ENCODE measurements at regions not wholly inside any gene's neighbourhood (a gene's known extent, or its start where the extent isn't known, plus 50 kb on each side); places are given as distances from the start of the nearest gene placed in this dataset.

- no peak for DNase-seq
Measured at GRCh38 chr3:117322866-117323265, 613.3 kb downstream of the TUSC7 start.

DNA sequence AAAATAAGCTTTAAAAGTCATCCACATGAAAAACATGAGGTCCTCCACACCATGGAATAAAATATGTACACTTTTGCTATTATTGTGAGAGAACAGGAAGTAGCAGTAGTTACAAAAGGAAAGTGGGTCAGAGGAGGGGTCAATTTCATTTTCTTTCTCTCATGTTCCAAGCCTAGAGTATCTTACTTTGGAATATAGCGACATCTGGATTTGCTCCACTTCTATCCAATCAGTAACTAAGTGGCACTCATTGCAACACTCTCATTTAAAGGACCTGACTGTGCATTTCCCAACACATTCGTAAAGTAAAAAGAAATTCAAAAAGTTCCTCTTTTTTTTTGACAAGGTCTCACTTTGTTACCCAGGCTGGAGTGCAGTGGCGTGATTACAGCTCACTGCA, 637.3 kb downstream of the TUSC7 start:
- no peak for DNase-seq

GRCh38 chr3:117348884-117349283, 639.3 kb downstream of the TUSC7 start:
- no peak for DNase-seq

DNA sequence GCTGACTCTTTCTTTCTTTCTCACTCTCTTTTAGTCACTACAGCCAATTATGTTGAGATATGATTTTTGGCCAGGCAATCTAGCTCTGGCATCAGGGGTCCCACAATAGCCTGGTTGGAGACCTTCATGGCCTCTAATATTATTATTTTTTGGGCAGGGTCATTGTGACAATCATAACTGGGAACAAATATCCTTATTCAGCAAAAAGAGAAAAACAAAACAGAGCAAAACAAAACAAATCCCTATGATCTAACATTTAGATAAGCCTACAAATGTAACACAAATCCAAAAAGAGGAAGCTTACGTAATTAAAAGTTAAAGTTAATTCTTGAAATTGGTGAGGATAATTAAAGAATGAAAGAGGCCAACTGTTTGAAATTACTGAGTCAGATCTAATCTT, 640.0 kb downstream of the TUSC7 start:
- DNase-seq: no peak

DNA sequence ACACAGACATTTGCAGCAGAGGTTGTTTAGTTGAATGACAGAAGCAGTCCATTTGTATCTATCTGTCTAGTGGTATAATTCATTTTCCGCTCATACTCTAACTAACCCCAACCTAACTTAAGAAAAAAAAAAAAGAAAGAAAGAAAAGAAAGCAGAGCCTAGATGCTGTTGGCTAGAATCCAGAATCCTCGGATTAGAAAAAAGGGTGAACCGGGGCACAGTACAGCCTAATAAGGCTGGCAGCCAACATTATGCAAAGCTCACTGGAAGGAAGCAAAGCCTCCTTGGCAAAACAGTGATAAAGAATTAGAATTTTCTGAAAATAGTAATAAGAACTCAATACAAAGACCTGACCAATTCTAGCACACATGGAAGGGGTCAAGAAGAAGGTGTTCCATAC, 640.8 kb downstream of the TUSC7 start:
- peak; percentile 14 for DNase-seq

GRCh38 chr3:117355566-117355965, 646.0 kb downstream of the TUSC7 start:
- DNase-seq: peak; percentile 65

- DNase-seq: peak; percentile 77
Measured at GRCh38 chr3:117356091-117356705, 646.6 kb downstream of the TUSC7 start.

DNA sequence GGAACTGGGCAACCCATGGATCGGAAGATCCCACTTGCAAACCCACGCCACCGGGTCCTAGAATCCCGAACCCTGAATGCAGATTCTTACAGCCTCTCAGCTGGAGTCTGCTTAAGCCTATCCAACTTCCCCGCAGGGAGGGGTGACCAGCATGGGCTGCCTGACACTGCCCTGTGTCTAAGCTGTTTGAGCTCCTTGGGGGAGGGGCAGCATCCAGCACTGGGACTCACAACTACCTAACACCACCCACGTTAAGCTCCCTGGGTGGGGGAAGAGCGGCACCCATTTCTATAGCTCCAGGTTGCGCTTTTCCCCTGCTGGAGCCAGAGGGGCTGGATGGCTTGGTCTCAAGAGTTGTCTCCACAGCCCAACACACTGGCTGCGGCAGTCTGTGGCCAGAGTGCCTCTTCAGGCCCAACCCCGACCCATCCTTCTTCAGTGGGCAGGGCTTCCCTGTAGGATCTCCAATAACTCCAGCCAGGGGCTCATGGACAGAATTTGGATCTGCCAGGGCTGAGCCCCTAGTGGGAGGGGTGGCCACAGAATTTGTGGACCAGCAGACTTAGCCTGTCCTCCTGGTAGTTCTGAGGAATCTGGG, 649.2 kb downstream of the TUSC7 start:
- no peak for DNase-seq

GRCh38 chr3:117366574-117366973, 657.0 kb downstream of the TUSC7 start:
- DNase-seq: no peak

GRCh38 chr3:117367861-117368260, 658.3 kb downstream of the TUSC7 start:
- no peak for DNase-seq

- DNase-seq: no peak
Measured at GRCh38 chr3:117380631-117381030, 671.1 kb downstream of the TUSC7 start.

DNA sequence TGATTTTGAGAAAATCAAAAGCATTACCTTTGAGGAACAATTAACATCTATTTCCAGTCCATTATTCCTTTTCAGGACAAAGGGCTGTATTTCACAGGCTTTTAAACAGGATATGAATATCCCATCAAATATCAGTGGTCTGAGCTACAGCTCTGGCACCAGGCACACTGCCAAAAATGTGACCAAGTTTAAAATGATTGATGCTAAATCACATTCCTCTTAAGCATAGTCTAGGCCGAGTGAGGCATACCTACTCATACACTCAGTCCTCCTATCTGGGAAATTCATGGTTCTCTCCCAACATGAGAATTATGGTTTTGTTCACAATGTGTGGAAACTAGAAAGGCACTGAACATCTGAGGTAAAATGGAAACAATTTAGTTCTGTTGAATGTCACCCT, 683.5 kb downstream of the TUSC7 start:
- no peak for DNase-seq

GRCh38 chr3:117398141-117398899, 688.7 kb downstream of the TUSC7 start:
- DNase-seq: peak; percentile 88

- DNase-seq: peak; percentile 37
Measured at GRCh38 chr3:117399311-117400078, 689.9 kb downstream of the TUSC7 start.

DNA sequence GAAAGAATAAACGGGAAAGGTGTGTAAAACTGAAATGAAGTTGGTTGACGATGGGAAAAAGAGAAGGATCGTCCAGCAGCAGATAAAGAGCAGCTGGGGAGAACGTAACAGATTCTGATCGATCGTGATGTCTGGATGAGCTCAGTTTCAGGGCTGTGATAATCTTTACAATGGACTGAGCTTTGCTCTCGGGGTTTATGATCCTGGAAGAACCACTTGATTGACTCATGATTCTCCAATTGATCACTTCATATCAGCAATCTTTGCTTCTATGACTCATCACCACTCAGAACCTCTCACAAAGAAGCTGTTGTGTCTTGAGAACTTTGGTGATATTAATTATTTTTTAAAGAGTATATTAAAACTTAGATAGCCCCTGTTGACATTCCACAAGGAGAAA, 690.7 kb downstream of the TUSC7 start:
- no peak for DNase-seq

DNA sequence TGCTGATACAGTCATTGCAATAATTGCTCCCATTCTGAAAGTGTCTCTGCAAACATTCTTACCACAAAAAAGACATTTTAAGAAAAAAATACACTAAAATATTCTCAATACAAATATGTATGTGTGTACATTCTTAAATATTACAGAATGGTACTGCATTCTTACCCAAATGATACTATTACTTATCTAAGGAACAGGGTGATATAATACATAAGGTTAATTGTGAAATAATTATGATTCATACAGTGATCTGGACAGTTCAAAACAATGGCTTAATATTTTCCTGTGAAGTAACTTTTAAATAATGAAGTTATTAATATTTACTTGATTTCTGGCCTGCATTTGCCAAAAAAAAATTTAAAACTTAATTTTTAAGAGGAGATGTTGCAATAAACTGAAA, 694.6 kb downstream of the TUSC7 start:
- DNase-seq: no peak

- peak; percentile 83 for DNase-seq
Measured at GRCh38 chr3:117404730-117405129, 695.2 kb downstream of the TUSC7 start.

DNA sequence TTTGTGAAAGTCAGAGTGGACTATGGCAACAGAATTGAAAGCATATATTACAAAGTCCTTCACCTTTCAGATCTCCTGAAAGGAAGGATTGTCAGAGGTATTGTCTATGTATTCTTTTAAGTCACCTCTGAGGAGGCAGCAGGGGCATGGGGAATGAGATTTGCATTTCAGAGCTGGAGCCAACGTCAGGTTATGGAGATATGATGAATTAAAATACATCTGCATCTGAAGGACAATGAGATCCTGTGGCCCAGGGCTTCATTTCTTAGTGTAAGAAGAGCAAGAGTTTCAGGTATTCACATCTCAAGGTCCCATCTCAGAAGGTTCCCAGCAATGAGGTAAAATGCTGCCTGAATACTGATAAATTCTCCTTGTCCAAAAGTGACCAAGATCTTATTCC, 695.8 kb downstream of the TUSC7 start:
- no peak for DNase-seq

DNA sequence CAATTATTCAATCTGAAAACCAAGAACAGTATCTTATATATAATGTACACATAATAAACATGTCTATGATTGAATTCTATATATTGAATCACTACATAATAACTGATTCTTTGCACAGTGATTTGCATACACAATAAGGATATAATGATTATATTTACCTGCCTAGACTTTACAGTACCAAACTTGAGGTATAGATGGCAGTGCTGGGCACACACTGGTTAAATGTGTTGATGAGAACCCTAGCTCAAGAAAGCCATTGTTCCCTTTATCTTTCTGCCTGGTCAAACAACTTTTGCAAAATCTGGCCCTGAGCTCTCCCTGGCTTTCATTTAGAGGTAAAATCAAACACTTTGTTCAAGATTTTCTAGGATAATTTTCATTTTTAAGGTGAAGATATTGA, 697.7 kb downstream of the TUSC7 start:
- DNase-seq: peak; percentile 50

DNA sequence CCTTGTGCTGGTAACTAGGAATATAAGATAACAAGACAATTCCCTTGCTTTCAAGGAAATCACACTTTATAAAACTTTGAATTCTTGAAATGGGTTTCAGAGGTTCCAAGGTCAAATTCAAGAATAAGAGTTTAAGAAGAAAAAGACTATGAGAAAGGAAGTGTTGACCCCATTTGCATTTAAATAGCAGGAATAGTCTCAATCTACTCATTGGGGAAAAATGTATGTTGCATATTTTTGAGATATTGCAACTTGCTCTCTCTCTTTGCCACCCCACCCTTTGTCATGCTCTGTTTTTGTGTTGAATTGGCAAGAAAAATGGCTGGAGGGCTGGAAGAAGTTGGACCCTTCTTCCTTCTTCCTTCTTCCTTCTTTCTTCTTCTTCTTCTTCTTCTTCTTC, 699.2 kb downstream of the TUSC7 start:
- no peak for DNase-seq

GRCh38 chr3:117409256-117409655, 699.7 kb downstream of the TUSC7 start:
- no peak for DNase-seq

GRCh38 chr3:117409701-117410459, 700.3 kb downstream of the TUSC7 start:
- DNase-seq: no peak

DNA sequence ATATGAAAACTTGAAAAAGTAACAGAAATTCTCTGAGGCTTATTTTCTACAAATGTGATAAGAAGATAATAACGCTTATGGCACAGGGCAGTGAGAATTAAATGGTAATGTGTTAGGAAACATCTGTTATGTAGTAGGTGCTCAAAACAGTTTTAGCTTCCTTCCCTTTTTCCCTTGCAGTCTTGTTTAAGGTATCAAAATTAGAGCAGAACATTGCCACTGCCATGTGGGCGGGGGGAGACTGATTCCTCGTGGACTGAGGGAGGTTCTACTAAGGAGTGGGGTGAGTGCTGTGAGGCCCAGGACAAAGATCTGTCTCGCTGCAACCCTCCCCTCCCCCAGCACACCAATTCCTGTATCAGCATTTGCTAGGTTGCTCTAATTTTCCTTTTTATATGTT, 702.4 kb downstream of the TUSC7 start:
- no peak for DNase-seq
